HepG2 (cell line): ENCODE measurements at regions not wholly inside any gene's neighbourhood (a gene's known extent, or its start where the extent isn't known, plus 50 kb on each side); places are given as distances from the start of the nearest gene placed in this dataset.
A peak's percentile ranks its signal among the peaks of the same experiment; 100 is the strongest.

ENCODE experiments used
- ATAC-seq: fragments of 200-7000 bp; cut with Tn5 transposase; 3 replicates; pipeline ENCODE4 v1.9.1; 2020; ENCODE audit warnings: mild to moderate bottlenecking, moderate library complexity
- BruUV-seq: library from RNA; stranded (reverse); fragments of 400-500 nt; replicated peaks from 2 replicates; lab custom pipeline; 2021; lab: Mats Ljungman, UMichigan
- CTCF ChIA-PET: fragments of 300-600 bp; formaldehyde crosslinking; extraction: SDS; loops from one replicate; lab custom pipeline; 2021; ENCODE audit warnings: low total read pairs, inconsistent platforms, low intra/inter-chr PET ratio; lab: Yijun Ruan, JAX
- POLR2A ChIA-PET: fragments of 350-600 bp; sonication (Branson Sonifier 250); formaldehyde crosslinking; loops from one replicate; lab custom pipeline; 2020; ENCODE audit warnings: antibody characterized with exemption, inconsistent platforms; lab: Yijun Ruan, JAX
- DNase-seq: peaks from one replicate; pipeline ENCODE4 v3.0.0-alpha.2; 2015; ENCODE audit warnings: low spot score
- FAIRE-seq: peaks from 3 replicates; lab custom pipeline; 2011; peaks lifted over from hg19 to GRCh38; lab: Jason Lieb, UNC
- H2AFZ ChIP-seq: one replicate; pipeline ENCODE4 v1.6.1; 2011; ENCODE audit warnings: low read length, inconsistent platforms
- H3K27ac ChIP-seq: fragments of 300-600 bp; 3 replicates; pipeline ENCODE4 v1.8.0; 2011; ENCODE audit warnings: mixed run types, mild to moderate bottlenecking, mixed read lengths, low read length, inconsistent platforms; ENCODE audit not compliant: insufficient read depth; ENCODE audit errors: extremely low read length
- H3K27me3 ChIP-seq, 2 experiments: fragments of 200-600 bp in 1 of 2; 2 replicates in 1 of 2; 3 replicates in 1 of 2; pipeline versions ENCODE4 v1.6.0 to v1.8.0; 2011; ENCODE audit warnings: low read length in 2 of 2, mild to moderate bottlenecking in 2 of 2, moderate library complexity in 2 of 2, inconsistent platforms in 1 of 2; ENCODE audit not compliant: insufficient read depth in 2 of 2, control insufficient read depth in 1 of 2
- H3K36me3 ChIP-seq, 2 experiments: fragments of 200-600 bp in 1 of 2; replicated peaks in 1 of 2; 2 replicates in 1 of 2; 3 replicates in 1 of 2; pipeline versions ENCODE4 v1.5.1 to v1.8.0; 2011; ENCODE audit warnings: low read length in 2 of 2, inconsistent platforms in 1 of 2; ENCODE audit not compliant: insufficient read depth in 2 of 2, control insufficient read depth in 1 of 2
- H3K4me1 ChIP-seq: 2 replicates; pipeline ENCODE4 v1.5.1; 2012; ENCODE audit warnings: low read length, inconsistent platforms; ENCODE audit not compliant: insufficient read depth
- H3K4me2 ChIP-seq: 2 replicates; pipeline ENCODE4 v1.6.0; 2011; ENCODE audit warnings: low read depth, low read length, inconsistent platforms
- H3K4me3 ChIP-seq, 3 experiments: fragments of 200-600 bp in 1 of 3; sonication (generic), shearing (Covaris generic) in 1 of 3; replicated peaks in 1 of 3; 2 replicates each; pipeline ENCODE4 v1.5.1; 2011 to 2016; ENCODE audit warnings: low read length in 3 of 3, inconsistent platforms in 2 of 3, low read depth in 2 of 3, mild to moderate bottlenecking in 2 of 3, control low read depth in 1 of 3, mixed read lengths in 1 of 3; ENCODE audit not compliant: insufficient read depth in 1 of 3
- H3K79me2 ChIP-seq: one replicate; pipeline ENCODE4 v1.6.1; 2011; ENCODE audit warnings: low read length, inconsistent platforms; ENCODE audit not compliant: insufficient read depth
- H3K9ac ChIP-seq: 2 replicates; pipeline ENCODE4 v1.6.0; 2011; ENCODE audit warnings: mild to moderate bottlenecking, low read depth, low read length, inconsistent platforms; ENCODE audit not compliant: insufficient read depth
- H3K9me3 ChIP-seq: 2 replicates; pipeline ENCODE4 v1.5.1; 2012; ENCODE audit warnings: mild to moderate bottlenecking, low read length
- H4K20me1 ChIP-seq: 2 replicates; pipeline ENCODE4 v1.6.0; 2011; ENCODE audit warnings: inconsistent platforms, mild to moderate bottlenecking, low read length, moderate library complexity; ENCODE audit not compliant: insufficient read depth
- CC2D1A ChIP-seq: sonication (generic); formaldehyde crosslinking; IDR thresholded peaks from 2 replicates; pipeline ENCODE4 v1.8.1; 2023; ENCODE audit warnings: mild to moderate bottlenecking, missing genetic modification reagents
- CHD2 ChIP-seq: IDR thresholded peaks from 2 replicates; pipeline ENCODE4 v1.6.1; 2011; ENCODE audit warnings: low read depth, low read length, improper control_type of control experiment
- FOXK2 ChIP-seq: fragments of 450-650 bp; IDR thresholded peaks from 2 replicates; pipeline ENCODE4 v1.6.1; 2016
- JUND ChIP-seq: sonication (generic); formaldehyde crosslinking; IDR thresholded peaks from 2 replicates; pipeline ENCODE4 v1.8.0; 2022; ENCODE audit warnings: mild to moderate bottlenecking, missing genetic modification reagents
- MEF2D ChIP-seq: sonication (generic); formaldehyde crosslinking; IDR thresholded peaks from 2 replicates; pipeline ENCODE4 v1.5.1; 2020; ENCODE audit warnings: mild to moderate bottlenecking, missing genetic modification reagents
- MZF1 ChIP-seq: sonication (generic); formaldehyde crosslinking; IDR thresholded peaks from 2 replicates; pipeline ENCODE4 v1.8.1; 2023; ENCODE audit warnings: mild to moderate bottlenecking, missing genetic modification reagents, borderline replicate concordance
- POLR2A ChIP-seq, 2 experiments: IDR thresholded peaks; 2 replicates each; pipeline ENCODE4 v1.6.1; 2011; ENCODE audit warnings: low read depth in 2 of 2, low read length in 2 of 2, mild to moderate bottlenecking in 1 of 2, moderate library complexity in 1 of 2; ENCODE audit not compliant: insufficient read depth in 1 of 2
- RAD21 ChIP-seq: fragments of 450-650 bp; formaldehyde crosslinking; IDR thresholded peaks from 2 replicates; pipeline ENCODE4 v1.5.0; 2020; ENCODE audit warnings: mild to moderate bottlenecking
- ZNF10 ChIP-seq: sonication (generic); formaldehyde crosslinking; IDR thresholded peaks from 2 replicates; pipeline ENCODE4 v1.4.0; 2020; ENCODE audit warnings: mild to moderate bottlenecking, low read depth, missing genetic modification reagents, borderline replicate concordance
- ZNF550 ChIP-seq: sonication (generic); formaldehyde crosslinking; IDR thresholded peaks from 2 replicates; pipeline ENCODE4 v1.4.0; 2020; ENCODE audit warnings: mild to moderate bottlenecking, missing genetic modification reagents, borderline replicate concordance
- ZNF790 ChIP-seq: sonication (generic); formaldehyde crosslinking; IDR thresholded peaks from 2 replicates; pipeline ENCODE4 v1.8.0; 2022; ENCODE audit warnings: missing genetic modification reagents, mild to moderate bottlenecking, borderline replicate concordance
- WGBS: methylation state at CpG from one replicate; pipeline ENCODE4 v1.1.6; 2017; ENCODE audit warnings: low lambda C conversion rate; 5-methylcytosine and 5-hydroxymethylcytosine counted together
- in situ Hi-C: cut with HindIII; loops from 2 replicates; pipeline ENCODE4 v1.10.0; 2017; ENCODE audit warnings: low pct_unique_long_range_greater_than_20kb; ENCODE audit not compliant: extremely low pct_ligation_motif_present
- intact Hi-C: fragments of 100-400 bp; cut with micrococcal nuclease; formaldehyde crosslinking; loops from one replicate; pipeline ENCODE4 v1.10.0; 2022; ENCODE audit not compliant: unreplicated experiment
- TF ChIP-seq, protein P1 (sequence below): sonication (generic); formaldehyde crosslinking; IDR thresholded peaks from 2 replicates; pipeline ENCODE4 v1.4.0; 2020; ENCODE audit warnings: missing genetic modification reagents
- TF ChIP-seq, protein P2 (sequence below): sonication (generic); formaldehyde crosslinking; IDR thresholded peaks from 2 replicates; pipeline ENCODE4 v1.5.1; 2020; ENCODE audit warnings: missing genetic modification reagents, mild to moderate bottlenecking, borderline replicate concordance
- TF ChIP-seq, protein P3 (sequence below): sonication (generic); formaldehyde crosslinking; IDR thresholded peaks from 2 replicates; pipeline ENCODE4 v1.9.0; 2022; ENCODE audit warnings: missing genetic modification reagents, mild to moderate bottlenecking, borderline replicate concordance
- TF ChIP-seq, protein P4 (sequence below): sonication (generic); formaldehyde crosslinking; IDR thresholded peaks from 2 replicates; pipeline ENCODE4 v1.9.0; 2021; ENCODE audit warnings: missing genetic modification reagents, borderline replicate concordance

DNA sequence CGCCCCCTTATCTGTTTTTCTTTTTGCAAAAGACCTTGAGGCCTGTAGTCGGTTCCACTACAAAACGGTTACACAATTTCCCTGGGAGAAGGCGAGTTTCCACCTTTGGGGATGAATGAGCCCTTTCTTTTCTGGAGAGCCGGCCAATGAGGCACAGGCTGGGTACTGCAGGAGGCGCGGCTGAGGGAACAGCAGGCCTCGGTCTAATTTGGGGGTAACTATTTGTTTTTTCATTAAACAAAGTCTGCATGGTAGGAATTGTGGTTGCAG is 129.2 kb downstream of the MYCN start (continued):
- TF ChIP-seq POLR2A (IDR thresholded peaks at IDR 0.05; ENCODE audit: insufficient read depth in 1 of 2, low read depth in 2 of 2, low read length in 2 of 2): 0 out of 4 replicates have a peak, but pooled peaks of 1 of the 2 experiments have one; percentile 20
- TF ChIP-seq MEF2D (CRISPR knock-in tag): peak; percentile 57; the same call in 1 of the 2 replicates
- TF ChIP-seq, protein P1, sequence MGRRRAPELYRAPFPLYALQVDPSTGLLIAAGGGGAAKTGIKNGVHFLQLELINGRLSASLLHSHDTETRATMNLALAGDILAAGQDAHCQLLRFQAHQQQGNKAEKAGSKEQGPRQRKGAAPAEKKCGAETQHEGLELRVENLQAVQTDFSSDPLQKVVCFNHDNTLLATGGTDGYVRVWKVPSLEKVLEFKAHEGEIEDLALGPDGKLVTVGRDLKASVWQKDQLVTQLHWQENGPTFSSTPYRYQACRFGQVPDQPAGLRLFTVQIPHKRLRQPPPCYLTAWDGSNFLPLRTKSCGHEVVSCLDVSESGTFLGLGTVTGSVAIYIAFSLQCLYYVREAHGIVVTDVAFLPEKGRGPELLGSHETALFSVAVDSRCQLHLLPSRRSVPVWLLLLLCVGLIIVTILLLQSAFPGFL (CRISPR knock-in tag): no peak
- TF ChIP-seq FOXK2: no peak
- TF ChIP-seq CC2D1A: no peak

DNA sequence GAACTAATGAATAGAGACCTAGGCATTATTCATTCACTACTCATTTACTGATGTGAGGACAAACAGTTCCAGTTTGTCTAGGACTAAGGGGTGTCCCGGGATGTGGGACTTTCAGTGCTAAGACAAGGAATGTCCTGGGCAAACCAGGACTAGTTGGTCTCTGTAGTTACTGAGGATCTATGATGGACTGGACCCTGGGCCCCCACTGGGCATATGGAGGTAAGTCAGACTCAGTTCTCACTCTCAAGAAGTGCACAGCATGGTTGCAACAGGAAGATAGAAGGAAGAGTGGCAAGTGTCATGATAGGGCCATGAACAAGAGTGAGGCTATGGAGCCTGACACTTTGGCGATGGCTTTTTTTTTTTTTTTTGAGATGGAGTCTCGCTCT is 128.2 kb downstream of the MYCN start:
- peak overlapping the region in 1 of 3 experiments; percentile 51; a peak in 1 of 6 replicates for H3K4me3 ChIP-seq
- H3K79me2 ChIP-seq: no peaks in the 10 kb centered on the region
- 0 out of 2 replicates have a peak overlapping the region, but pooled peaks have one; percentile 29 for H3K9ac ChIP-seq
- peak overlapping the region; percentile 72 for H3K4me2 ChIP-seq
- peaks cover 67% of the 10 kb centered on the region for H3K4me1 ChIP-seq
- FAIRE-seq (no peak), ATAC-seq (no peak; the same call in 2 of the 3 replicates), DNase-seq (no peak)
- no peaks in the 10 kb centered on the region for H3K27me3 ChIP-seq
- H3K9me3 ChIP-seq: peaks cover 14% of the 10 kb centered on the region
- ChIA-PET POLR2A (interaction anchor here (0.8 to 3.7 kb wide), 6 partner anchors 11 to 357 kb away, joined by 3 to 20 read pairs (median 6); no protein-coding TSS in a partner anchor), CTCF (no interaction called here)
- in situ Hi-C loops: no loop called here
- WGBS: 56% methylated on average over 3 of the region's 3 CpGs
- H3K36me3 ChIP-seq: no peaks in the 10 kb centered on the region
- intact Hi-C loops: loop anchor here (2.0 kb wide), 2 partner anchors 18 to 22 kb away; no protein-coding TSS in a partner anchor
- no TSS peak for BruUV-seq
- no peak overlapping the region for H2AFZ ChIP-seq
- H3K27ac ChIP-seq: peak overlapping the region; percentile 29
- H4K20me1 ChIP-seq: no peaks in the 10 kb centered on the region
- TF ChIP-seq, protein P2, sequence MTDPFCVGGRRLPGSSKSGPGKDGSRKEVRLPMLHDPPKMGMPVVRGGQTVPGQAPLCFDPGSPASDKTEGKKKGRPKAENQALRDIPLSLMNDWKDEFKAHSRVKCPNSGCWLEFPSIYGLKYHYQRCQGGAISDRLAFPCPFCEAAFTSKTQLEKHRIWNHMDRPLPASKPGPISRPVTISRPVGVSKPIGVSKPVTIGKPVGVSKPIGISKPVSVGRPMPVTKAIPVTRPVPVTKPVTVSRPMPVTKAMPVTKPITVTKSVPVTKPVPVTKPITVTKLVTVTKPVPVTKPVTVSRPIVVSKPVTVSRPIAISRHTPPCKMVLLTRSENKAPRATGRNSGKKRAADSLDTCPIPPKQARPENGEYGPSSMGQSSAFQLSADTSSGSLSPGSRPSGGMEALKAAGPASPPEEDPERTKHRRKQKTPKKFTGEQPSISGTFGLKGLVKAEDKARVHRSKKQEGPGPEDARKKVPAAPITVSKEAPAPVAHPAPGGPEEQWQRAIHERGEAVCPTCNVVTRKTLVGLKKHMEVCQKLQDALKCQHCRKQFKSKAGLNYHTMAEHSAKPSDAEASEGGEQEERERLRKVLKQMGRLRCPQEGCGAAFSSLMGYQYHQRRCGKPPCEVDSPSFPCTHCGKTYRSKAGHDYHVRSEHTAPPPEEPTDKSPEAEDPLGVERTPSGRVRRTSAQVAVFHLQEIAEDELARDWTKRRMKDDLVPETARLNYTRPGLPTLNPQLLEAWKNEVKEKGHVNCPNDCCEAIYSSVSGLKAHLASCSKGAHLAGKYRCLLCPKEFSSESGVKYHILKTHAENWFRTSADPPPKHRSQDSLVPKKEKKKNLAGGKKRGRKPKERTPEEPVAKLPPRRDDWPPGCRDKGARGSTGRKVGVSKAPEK (CRISPR knock-in tag): no peak
- no peak for TF ChIP-seq CHD2
- no peak for TF ChIP-seq JUND (CRISPR knock-in tag)
- TF ChIP-seq, protein P3, sequence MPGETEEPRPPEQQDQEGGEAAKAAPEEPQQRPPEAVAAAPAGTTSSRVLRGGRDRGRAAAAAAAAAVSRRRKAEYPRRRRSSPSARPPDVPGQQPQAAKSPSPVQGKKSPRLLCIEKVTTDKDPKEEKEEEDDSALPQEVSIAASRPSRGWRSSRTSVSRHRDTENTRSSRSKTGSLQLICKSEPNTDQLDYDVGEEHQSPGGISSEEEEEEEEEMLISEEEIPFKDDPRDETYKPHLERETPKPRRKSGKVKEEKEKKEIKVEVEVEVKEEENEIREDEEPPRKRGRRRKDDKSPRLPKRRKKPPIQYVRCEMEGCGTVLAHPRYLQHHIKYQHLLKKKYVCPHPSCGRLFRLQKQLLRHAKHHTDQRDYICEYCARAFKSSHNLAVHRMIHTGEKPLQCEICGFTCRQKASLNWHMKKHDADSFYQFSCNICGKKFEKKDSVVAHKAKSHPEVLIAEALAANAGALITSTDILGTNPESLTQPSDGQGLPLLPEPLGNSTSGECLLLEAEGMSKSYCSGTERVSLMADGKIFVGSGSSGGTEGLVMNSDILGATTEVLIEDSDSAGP (CRISPR knock-in tag): 0 out of 2 replicates have a peak, but pooled peaks have one; percentile 6
- TF ChIP-seq ZNF550 (CRISPR knock-in tag): no peak
- no peak for TF ChIP-seq ZNF10 (CRISPR knock-in tag)
- no peak for TF ChIP-seq MZF1
- TF ChIP-seq, protein P4, sequence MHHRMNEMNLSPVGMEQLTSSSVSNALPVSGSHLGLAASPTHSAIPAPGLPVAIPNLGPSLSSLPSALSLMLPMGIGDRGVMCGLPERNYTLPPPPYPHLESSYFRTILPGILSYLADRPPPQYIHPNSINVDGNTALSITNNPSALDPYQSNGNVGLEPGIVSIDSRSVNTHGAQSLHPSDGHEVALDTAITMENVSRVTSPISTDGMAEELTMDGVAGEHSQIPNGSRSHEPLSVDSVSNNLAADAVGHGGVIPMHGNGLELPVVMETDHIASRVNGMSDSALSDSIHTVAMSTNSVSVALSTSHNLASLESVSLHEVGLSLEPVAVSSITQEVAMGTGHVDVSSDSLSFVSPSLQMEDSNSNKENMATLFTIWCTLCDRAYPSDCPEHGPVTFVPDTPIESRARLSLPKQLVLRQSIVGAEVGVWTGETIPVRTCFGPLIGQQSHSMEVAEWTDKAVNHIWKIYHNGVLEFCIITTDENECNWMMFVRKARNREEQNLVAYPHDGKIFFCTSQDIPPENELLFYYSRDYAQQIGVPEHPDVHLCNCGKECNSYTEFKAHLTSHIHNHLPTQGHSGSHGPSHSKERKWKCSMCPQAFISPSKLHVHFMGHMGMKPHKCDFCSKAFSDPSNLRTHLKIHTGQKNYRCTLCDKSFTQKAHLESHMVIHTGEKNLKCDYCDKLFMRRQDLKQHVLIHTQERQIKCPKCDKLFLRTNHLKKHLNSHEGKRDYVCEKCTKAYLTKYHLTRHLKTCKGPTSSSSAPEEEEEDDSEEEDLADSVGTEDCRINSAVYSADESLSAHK: no peak
- TF ChIP-seq RAD21: no peak
- 0 out of 2 replicates have a peak, but pooled peaks have one; percentile 1 for TF ChIP-seq MEF2D (CRISPR knock-in tag)
- TF ChIP-seq ZNF790 (CRISPR knock-in tag): no peak
